ENCODE measurements at regions not wholly inside any gene's neighbourhood (a gene's known extent, or its start where the extent isn't known, plus 50 kb on each side); places are given as distances from the start of the nearest gene placed in this dataset.
"Not testable (repeated sequence)": the region's sequence is repeated elsewhere in the genome, so short reads cannot be mapped to it uniquely, and the experiment has no call there.

DNA sequence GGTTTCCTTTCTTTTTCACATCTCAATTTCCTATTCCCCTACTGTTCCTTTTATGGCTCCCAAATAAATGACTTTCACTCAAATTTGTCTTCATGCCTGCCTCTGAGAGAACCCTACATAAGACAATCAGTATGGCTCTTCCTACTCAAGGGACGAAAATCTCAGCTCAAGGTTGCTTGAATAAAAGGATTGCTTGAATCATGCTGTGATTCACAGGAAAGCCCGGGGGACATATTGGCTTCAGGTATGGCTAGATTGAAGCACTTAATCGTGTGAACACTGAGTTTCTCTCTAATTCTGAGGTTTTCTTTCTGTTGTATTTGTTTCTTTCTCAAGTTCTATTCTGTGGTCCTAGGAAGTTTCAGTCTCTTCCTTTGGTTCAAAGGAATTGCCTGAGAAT lies 140.3 kb upstream of the SULF2 start:
- no peak for DNase-seq (ENCODE audit: low read depth)

DNA sequence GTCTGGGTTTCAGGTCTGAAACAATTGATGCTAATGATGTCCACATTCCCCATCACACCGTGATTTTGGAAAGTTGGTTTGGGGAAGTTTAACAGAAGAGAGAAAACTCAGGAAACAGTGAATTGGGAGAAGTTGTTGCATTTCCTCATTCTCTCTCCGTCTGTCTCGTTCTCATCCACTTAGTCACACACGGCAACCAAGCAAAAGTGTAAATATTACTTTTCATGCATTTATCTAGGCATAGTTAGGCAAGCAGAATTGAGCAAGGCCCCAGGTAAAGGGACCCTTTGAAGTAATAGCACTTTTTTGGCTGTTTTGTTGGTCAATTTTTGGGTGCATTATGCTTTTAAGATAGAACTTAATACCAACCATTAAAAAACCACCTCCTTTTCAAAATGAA lies 137.0 kb upstream of the SULF2 start:
- DNase-seq (ENCODE audit: low read depth), result no peak

DNA sequence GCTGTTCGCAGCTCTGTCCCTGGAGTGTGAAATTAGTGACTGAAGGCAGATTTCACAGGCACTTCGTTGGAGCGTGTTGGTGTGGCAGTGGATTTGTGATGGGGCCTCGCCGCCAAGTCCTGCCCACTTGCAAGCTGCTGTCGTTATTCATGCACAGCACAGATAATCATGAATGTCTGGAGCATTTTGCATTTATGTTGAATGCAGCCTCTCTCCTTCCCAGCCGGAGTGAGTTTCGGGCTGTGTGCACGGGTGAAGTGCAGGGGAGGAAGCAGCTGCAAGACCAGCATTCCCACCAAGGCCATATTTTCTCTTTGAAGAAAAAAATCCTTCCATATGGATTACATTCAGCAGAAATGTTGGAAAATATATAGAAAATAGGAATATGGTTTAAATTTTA lies 136.5 kb upstream of the SULF2 start:
- DNase-seq (ENCODE audit: low read depth), result not testable (repeated sequence)

DNA sequence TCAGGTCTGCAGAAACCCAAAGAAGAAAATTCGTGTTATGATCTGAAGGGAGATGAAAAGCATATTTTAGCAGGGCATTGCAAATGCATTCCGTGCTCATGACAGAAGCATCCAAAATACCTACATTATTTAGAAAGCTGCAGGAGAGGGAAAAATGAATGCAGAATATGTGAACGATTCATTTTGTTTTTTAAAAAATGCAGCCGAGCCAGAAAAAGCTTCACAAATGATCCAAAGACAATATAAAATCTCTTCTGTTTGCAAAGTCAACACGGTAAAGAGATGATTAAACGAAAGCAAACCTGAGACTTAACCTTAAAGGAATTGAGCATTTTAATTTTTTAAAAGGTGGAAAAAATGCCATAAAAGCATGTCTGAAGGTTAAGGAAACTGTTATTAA lies 136.1 kb upstream of the SULF2 start:
- DNase-seq (ENCODE audit: low read depth), result no peak

DNA sequence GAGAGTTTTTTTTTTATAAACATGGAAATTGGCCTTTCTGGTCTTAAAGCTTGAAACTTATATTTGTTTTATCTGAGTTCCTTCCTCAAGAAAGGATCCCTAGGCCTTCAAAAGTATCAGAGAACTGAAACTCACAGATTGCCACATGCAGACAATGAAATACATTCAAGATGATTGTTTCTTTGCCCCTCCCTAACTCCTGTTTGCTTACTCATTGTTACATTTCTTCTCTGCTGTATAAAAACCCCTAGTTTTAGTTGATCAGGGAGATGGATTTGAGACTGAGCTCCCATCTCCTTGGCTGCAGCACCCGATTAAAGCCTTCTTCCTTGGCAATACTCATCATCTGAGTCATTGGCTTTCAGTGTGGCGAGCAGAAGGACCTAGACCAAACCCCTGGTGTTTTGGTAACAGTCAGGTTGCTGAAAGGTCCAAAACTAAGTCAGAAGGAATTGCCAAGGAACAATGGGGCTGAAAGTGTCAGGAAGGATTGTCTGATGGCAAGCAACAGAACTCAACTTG lies 132.3 kb upstream of the SULF2 start:
- DNase-seq (ENCODE audit: low read depth), result no peak

DNA sequence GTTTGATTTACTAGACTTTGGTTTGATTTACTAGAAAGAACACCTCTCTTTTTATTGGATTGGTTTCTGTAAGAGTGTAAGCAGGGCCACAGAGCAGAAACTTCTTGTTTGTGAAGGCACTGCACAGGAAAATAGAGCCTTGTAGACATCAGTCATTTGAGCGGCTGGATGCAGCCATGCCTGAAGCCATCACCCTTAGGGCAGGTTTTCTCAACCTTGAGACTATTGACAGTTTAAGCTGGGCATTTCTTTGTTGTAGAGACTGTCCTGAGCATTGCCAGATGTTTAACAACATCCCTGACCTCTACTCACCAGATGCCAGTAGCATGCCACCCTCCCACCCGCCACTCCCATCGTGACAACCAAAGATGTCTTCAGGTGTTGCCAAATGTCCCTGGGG lies 130.2 kb upstream of the SULF2 start:
- no peak for DNase-seq (ENCODE audit: low read depth)

DNA sequence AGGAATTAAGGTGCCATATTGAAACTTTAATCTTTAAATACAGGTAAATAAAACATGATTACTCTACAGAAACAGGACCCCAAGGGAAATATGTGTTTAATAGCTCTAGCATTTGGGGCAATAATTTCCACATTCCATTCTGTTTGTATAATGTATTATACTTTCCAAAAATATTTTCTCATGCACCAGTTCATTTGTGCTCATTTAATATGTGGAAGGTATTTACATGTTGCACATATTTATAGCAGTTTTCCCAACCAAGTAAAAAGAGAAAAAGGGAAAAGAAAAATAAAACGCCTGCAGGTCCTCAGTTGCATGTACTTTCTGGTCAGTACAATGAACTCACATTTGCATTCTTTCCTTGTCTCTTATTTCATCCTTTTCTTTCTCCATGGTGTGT lies 129.5 kb upstream of the SULF2 start:
- DNase-seq (ENCODE audit: low read depth), result no peak

DNA sequence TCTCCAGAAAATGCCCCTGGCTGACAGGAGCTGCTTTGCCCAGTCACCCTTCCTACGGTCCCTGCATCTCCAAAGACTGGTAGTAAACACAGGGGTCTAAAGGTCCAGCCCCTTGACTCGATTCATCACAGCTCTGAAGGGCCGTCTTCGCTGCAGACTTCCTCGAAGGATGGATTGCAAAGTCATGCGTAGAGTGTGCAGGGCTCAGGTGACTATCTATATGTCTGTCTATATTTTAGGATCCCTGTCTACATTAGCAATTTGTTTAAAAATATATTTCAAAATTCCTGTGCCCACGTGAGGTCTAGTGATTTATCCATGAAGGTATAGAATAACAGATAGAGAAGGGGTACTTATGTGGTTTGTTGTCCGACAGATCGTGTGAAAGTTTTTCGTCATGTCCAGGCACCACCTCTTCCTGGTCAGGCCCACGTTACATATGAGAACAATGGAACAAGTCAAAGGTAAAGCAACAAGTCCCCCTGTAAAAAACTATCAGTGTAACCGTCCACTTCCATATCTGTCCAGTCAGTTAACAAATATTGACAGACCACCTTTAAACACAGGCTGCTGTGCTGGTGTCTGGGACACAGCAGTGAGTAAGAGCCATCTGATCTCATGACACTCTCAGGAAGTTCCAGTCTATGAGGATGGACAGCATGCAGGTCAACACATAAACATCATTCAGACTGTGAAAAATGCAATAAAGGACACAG lies 127.7 kb upstream of the SULF2 start:
- DNase-seq (ENCODE audit: low read depth), result not testable (repeated sequence)

DNA sequence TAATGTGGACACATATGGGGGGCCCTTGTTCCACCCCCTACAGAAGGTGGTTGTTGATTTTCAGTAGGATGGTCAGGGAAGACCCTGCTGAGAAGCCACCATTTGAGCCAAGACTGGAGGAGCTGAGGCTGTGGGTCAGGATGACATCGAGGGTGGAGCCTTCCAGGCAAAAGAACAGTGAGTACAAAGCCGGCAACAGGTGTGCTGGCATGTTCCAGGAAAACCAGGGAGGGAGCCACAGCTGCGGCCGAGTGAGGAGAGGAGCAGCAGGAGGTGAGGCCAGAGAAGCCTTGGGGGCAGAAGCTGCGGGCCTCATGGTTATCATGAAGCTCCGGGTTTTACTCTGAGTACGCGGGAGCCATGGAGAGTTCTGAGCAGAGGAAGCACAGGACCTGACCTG lies 126.9 kb upstream of the SULF2 start:
- not testable (repeated sequence) for DNase-seq (ENCODE audit: low read depth)

DNA sequence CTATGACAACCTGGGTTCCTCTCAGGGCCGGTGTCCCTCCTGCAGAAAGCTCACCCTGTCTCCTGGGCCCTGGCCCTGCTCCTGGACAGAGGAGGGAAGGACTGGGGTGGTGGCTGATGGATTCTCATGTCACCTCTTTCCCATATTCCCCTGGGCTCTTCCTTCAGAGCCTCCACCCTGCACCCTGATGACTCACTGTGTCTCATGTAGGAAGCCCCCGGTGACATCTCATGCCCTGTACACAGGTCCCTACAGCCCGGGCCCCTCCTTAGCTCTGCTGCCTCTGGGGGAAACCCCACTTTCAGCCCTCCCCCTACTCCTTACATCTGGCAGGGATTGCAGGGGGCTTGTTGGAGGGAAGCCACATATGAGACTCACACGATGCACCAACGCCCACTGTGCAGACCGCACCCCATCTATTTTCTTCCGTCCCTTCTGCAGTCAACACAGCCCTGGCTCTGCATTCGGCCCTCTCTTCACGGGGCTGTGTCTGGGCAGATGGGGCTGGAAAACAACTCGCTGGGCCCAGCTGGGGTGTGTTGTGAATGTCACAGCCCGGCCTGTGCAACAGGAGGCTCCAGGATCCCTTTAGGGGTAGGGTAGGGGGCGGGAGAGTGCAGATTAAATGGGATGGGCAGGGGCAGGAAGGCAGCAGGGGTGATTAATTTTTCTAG lies 124.6 kb upstream of the SULF2 start:
- DNase-seq (ENCODE audit: low read depth), result not testable (repeated sequence)

DNA sequence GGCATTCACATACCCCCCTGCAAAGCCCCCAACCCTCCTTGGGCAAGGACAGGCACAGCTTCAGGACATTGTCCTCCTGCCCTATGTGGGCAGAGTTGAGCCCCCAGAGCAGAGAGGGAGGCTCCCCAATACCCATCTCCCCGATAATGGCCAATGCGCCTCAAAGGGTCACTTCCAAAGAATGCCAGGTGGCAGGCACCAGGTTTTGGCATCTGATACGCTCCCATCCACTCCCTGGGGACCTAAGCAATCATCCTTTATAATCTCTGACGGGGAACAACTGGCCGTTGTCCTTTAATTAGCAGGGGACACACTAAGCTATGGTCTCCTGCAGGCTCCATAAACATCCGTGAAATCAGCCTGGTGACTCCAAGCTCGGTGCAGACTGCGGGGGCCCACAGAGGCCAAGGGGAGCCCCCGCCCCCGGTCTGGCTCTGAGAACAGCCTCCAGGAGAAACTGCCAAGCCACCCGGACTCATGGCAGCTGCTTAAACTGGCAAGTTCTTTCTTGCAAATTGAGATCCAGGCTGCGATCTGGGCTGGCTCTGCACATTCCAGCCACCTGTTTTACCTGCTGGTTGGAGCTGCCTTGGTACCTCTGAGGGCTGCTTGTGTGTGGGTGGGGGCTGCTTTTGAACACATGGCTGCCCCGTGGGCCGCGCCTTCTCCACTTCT lies 123.2 kb upstream of the SULF2 start:
- DNase-seq (ENCODE audit: low read depth), result not testable (repeated sequence)

DNA sequence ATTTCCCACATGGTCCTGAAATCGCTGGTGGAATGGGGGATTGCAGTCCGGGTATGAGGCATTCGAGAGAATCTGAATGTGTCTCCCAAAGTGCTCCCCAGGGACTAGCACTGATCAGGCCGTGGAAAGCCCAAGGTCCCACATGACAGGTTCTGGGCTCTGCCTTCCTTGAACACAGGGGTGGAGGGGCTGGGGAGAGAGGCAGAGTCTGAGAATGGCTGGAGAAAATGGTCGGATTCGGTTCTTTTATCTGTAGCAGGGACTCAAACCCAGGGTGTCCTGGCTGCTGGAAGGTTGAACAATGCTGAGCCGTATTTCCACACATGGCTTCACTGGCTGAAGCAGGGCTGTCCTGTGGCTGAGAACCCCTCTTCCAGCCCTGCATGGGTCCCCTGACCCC lies 122.7 kb upstream of the SULF2 start:
- DNase-seq (ENCODE audit: low read depth), result not testable (repeated sequence)

DNA sequence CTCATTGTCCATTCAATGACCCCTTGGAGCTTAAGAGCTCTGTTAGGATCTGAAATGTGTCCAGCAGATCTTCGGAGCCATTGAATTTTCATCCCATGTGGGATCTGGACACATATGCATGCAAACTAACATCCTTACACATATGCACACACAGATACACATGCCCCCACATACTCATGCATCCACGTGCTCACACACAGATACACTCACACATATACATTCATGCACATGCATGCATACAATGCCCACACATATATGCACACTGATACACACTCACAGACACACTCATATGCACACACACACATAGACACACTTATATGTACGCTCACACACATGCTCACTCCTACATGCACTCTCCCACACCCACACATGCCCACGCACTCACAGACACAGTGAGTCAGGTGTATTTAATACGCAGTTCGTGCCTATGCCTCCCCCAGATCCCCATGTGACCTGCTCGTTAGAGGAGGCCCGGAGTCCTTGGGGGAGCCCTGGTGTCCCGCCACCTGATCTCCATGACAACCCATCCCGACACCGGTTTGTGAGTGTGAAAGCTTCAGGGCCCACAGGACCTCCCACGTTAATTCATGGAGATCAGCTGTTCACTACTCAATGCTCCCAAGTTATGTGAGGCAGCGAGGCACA lies 121.9 kb upstream of the SULF2 start:
- DNase-seq (ENCODE audit: low read depth), result no peak

DNA sequence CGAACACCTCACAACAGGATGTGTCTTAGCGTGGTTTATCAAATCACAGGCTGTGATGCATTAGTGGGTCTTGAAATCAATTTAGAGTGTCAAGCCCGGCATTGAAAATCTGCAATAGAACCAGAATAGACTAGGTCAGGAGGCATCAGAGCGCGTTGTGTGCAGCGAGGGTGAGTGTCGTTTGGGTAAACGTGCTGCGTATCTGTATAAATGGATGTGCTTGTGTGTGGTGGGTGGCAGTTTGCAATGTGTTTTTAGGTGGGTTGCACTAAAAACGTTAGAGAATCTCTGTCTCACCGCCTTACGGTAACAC lies 121.0 kb upstream of the SULF2 start:
- DNase-seq (ENCODE audit: low read depth), result no peak

DNA sequence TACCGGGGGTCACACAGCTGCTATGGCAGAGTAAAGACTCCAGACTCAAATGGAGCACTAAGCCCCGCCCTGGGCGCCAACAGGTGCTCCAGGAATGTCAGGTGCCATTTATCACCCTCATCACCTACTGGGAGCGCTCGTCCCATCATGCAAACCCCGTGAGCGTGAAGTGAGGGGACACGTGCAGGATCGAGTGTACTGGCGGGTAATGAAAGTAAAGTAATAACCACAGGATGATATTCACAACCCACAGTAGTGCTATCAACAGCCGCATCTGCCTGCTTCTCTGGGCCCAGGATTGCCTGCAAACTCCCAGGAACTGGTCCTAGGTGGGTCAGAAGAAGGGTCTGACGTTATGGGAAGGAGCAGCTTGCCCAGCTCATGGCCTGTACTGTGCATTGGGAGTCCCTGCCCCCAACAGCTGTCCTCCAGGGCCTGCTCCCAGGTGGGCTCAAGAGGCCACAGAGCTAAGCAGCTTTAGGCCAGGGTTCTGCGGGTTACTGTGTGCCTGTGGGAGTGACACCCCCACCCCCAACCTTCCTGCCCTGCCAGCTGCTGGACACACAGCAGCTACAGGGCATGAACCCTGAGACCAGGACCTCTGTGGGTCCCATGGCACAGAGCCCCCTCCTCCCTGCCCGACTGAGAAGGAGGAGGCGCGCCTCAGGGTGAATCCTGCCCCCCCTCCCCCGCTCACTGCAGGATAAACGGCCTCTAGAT lies 120.5 kb upstream of the SULF2 start:
- DNase-seq (ENCODE audit: low read depth), result no peak

DNA sequence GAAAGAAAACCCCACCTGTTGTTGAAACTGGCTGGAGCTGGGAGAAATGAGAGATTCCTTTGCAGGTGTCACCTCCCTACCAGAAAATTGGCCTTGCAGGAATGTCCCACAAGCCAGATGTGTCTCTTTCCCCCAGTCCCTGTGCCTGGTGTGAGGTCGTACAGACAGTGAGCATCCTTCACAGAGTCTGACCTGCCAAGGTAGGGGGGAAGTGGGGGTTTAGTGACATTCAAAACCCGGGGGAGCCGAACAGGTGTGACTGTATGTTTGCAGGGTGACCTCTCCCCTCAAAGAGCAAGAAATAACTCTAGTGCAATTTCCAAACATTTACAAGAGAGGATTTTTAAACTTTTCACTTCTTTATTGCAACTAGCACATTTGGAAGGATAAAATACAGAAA lies 117.7 kb upstream of the SULF2 start:
- DNase-seq (ENCODE audit: low read depth), result not testable (repeated sequence)

DNA sequence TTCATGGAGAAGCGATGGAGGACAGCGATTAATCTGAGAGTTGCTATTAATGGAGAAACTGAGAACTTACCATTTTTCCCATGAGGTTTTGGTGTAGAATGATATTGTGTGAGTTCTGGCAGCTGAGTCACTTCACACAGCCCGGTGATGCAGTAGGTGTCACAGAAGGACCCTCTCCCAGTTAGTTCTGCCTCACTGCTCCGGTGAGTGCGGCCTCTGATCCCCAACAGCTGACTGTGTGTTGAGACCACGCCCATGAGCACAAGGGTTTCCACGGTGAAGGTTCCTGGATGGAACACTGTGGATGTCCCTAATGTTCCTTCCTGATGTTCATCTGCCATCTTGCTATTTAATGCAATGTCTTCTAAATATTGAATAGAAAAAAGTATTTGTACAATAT lies 114.0 kb upstream of the SULF2 start:
- not testable (repeated sequence) for DNase-seq (ENCODE audit: low read depth)

DNA sequence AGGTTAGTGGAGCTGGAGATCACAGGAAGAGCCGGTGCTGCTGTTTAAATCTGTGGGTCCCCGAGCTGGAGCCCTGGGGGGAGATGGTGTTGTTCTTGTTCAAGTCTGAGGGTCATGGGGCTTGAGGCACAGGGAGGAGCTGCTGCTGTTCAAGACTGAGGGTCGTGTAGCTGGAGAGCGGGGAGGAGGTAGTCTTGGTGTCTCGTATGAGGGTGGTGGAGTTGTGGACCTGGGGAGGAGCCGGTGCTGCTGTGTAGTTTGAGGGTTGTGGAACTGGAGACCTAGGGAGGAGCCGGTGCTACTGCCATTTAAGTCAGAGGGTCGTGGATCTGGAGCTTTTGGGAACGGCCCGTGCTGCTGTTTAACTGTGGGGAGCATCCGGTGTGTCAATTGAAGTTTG lies 112.2 kb upstream of the SULF2 start:
- no peak for DNase-seq (ENCODE audit: low read depth)

DNA sequence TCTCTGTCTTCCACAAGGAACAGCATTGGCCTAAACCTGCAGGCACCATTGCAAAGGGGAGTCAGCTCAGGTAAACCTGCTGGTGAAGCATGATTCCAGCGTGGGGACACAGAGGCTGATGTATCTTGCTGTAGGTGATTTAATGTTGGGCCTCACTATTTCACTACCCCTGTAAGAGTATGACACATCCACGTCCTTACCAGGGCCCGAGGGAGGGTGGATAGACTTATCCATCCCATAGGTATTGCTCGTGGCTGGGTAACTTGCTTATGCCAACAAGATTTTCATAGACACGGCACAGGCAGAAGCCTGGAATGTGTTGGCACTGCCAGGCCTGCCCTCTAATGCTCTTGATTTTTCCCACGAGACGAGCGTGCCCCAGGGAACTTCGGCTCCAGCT lies 107.4 kb upstream of the SULF2 start:
- DNase-seq (ENCODE audit: low read depth), result not testable (repeated sequence)

DNA sequence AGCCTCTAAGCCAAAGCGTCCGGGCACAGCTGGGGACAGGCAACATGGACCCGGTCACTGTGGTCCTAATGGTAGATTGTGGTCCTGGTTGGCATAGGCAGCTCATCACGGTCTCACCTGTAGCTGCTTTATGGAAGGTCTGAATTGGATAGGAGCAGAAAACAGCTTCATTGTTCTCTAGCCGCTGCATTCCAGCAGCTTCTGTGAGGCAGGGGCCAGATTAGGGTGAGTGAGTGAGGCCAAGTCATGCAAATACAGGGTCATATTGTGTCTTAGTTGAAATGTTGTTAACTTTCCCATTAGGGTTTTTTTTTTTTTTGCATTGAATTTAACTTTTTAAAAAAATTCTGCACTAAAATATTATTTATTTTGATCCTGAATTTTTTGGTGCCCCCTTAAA lies 105.4 kb upstream of the SULF2 start:
- DNase-seq (ENCODE audit: low read depth), result not testable (repeated sequence)

DNA sequence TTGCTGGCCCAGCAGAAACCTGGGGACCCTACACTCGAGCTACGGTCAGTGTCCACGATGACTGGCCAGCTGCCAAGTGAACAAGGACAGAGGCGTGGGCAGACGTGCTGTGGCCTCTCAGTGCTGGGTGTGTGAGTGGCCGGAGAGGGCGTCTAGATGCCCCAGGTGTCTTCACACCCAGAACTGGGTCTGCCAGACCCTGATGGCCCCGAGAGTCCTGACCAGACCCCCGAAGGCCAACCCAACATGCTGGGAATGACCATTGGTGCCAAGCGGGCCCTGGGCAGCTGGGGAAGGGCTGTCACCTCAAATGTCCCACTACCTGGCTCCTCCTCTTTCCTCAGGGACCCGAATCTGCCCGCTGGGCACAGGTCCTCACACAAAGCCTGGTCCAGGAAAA lies 104.5 kb upstream of the SULF2 start:
- not testable (repeated sequence) for DNase-seq (ENCODE audit: low read depth)

DNA sequence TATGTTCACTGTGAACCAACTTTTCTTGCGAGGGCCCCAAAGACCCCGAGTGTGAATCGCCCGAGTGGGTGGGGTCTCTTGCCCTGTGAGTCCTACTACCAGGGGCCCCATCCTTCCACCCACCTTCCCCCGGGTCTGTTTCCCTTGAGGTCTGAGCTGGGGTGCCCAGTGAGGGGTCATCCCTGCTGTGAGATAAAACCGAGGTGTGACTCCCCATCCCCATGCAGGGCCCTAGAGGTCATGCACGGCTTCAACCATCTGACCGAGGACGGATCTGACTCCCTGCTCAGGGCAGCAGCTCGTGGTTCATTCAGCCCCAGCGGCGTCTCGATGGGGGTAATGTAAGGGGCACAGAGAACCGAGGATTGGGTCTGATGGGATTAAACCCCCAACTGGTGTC lies 103.1 kb upstream of the SULF2 start:
- DNase-seq (ENCODE audit: low read depth), result no peak
